CD4-positive, alpha-beta T cell treated with Interleukin-17A for 4 hours (primary cell): ENCODE measurements at regions not wholly inside any gene's neighbourhood (a gene's known extent, or its start where the extent isn't known, plus 50 kb on each side); places are given as distances from the start of the nearest gene placed in this dataset.
"Not testable (repeated sequence)": the region's sequence is repeated elsewhere in the genome, so short reads cannot be mapped to it uniquely, and the experiment has no call there.

Experiments used
- DNase-seq: peaks from one replicate; pipeline ENCODE4 v3.0.0-alpha.2; 2020; ENCODE audit warnings: mixed read lengths

DNA sequence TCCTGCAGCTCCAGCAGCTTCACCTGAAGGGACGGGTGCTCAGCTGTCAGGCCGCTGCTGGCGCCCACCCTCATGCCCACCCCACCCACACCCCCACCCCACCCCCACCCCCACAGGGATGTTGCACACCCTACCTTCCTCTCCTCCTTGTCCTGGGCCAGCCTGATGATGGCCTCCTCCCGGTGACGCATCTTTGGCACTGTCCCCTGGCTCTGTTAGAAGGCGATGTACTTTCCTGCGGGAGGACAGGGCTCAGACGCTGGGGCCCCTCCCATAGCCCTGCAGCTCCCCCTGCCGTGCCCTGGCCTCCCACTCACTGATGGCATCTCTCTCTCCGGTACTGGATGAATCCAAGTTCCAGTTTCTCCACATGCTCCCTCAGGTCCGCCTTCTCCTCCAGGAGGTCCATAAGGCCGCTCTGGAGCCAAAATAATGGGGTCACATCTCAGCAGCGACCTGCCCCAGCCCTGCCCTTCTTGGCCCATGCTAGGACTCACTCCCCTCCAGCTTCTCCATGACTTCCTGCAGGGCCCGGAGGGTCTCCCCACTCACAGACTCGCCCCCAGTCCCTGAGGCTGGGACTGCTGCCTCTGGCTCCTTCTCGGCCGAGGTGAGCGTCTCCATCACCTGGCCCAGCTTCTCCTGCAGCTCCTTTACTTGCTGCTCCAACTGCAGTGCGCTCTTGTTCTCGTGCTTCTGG, 55.2 kb downstream of the GOLGA8B start:
- DNase-seq: not testable (repeated sequence)

DNA sequence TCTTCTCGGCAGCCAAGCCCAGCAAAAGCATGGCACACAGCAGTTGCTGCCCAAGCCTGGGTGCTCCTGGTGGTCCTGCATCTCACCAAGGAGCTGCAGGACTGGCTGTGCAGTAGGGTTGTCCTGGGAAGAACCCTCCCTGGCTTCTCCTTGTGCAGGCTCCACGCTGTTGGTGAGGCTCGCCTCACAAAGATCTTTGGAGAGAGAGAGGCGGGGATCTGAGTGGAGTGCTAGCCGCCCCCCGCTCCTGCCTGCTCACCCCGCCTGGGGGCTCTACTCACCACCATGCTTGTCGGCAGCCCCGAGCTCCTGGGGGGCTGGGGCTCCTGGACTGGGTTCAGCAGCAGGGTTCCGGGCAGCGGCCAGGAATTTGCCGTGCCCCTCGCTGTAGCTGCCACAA, 55.8 kb downstream of the GOLGA8B start:
- DNase-seq: not testable (repeated sequence)

DNA sequence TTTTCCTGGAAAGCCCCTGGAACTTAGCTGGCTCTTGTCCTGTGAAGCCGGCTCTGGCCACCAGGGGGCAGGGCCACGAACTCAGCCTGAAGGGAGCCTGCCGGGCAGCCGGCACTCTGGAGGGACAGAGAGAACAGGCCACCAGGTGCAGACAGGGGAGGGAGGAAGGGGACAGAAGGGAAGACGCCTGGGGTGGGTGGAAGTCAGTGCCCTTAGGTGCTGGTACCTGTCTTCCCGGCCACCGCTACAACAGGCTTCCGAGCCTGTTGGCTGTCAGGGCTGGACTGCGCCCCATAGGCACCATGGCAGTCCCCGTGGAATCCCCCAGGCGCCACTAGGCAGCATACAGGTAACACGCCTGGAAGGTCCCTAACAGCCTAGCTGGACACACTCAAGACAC, 59.6 kb downstream of the GOLGA8B start:
- not testable (repeated sequence) for DNase-seq

DNA sequence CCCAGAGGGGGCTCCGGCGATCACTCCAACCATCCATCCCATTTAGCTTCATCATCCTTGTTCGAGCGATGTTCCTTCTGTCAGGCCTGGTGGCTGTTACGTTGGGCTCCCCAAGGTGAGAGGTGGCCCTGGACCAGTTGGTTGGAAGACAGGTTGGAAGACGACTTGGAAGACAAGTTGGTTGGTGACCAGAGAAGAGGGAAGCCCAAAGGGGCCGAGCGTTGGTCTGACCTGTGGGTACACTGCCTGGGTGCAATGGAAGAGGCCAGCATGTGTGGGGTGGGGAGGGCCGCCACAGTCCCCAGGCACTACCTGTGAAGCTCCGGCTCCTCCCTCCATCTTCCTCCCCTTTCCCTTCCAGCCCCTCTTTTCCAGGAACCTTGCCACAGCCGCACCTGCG, 60.9 kb downstream of the GOLGA8B start:
- DNase-seq: not testable (repeated sequence)

DNA sequence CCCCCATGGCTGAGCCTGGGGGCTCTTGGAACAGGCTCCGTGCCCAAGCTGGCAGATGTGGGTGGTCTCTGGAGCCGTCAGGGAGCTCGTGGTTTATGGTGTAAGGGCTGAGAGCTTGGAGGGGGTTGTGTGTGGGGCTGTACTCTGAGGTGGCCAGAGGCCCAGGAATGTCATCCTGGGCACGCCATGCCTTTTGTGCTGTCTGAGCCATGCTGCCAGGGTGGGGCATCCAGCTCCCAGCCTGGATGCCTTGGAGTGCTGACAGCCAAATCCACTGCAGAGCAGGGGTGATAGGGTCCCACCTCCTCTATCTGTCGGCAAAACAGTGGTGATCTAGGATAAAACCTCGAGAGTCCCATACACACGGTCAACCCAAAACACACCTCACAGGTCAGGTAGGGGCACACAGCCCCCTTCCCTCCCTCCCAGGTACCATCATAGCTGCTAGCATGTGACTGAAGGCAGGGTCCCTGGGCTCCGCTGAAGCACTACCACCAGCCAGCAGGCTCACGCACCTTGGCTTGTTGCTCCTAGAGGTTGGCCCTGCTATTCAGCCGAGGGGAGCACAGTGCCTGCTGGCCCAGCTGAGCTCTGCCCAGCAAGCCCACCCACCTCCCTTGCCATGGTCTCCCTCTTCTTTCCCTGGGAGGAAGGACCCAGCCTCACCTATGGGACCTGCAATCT, 61.5 kb downstream of the GOLGA8B start:
- not testable (repeated sequence) for DNase-seq

DNA sequence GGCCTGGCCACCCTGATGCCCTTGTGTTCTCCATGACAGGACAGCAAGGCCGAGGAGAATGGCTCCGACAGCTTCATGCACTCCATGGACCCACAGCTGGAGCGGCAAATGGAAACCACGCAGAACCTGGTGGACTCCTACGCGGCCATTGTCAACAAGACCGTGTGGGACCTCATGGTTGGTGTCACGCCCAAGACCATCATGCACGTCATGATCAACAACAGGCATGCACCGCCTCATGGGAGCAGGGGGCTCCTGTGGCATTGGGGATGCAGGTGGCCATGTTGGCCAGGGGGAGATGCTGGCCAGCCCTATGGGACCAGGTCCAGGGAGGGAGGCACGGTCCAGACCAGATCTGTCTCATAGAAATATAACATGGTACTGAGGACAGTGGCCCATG, 62.9 kb downstream of the GOLGA8B start:
- DNase-seq: no peak

DNA sequence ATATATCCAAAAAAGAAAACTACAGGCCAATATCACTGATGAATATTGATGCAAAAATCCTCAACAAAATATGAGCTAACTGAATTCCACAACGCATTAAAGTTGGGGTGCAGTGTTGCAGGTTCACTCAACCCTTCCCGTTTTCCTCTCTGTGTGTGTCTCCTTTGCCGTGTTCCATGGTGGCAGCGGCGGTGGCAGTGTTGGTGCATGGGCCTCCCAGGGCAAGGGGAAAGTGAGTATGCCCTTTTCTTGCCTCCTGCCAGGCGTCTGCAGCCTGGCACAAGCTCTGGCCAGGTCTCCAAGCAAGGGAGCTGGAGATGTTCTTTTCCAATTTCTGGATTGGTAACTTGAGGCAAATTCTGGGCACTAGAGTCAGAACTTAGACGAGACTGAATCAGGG, 63.4 kb downstream of the GOLGA8B start:
- not testable (repeated sequence) for DNase-seq

DNA sequence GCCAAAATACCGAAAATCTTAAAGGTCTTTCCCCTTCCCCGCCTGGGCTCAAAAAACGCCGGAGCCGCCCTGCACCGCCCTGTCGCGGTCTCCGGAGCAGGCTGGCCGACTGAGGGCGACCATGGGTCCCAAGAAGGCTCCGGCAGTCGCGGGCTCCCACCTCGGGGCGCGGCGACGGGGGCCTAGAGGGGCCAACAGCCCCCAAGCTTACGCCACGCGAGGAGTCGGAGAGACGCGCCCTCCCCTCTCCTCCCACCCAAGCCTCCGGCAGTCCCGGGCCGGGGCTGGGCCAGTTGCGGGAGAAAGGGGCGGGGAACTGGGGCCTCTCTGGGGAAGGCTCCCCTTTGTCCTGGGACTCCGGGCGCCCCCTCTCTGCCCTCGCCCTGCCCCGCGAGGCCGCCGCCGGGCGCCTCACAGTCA, 69.2 kb downstream of the GOLGA8B start:
- peak; percentile 21 for DNase-seq

DNA sequence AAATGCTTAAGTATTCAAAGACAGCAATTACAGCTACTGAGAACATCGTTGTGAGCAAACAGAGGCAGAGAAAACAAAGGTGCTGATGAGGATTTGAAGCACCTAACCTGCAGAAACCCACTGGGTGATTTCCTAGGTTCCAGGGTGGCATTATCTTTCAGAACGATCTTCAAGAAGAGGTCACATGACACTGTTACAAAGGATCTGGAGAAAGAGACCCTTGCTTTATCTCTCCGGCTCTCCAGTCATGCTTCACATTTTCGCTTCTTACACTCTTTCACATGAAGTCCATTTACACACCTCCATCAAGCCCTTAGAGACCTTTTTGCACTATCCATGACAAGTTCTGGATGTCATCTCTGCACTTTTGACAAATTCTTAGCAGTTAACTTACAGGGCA, 70.8 kb downstream of the GOLGA8B start:
- DNase-seq: no peak

DNA sequence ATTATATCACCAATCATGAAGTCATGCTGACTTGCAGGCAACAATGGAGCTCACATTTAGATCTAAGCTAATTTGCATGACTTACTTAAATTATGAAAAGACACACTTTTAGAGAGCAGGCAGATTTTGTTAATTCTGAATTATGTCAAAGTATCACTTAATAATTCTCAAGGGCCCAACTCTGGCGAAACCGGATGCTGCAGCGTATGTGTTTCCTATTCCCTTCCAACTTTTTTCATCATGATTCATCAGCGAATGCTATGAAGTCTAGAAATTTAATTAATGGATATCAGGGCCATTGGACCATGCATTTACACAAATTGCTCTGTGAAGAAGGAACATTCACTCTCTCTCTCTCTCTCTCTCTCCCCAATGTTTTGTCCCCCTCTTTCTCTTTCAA, 63.5 kb upstream of the GOLGA8A start:
- no peak for DNase-seq

DNA sequence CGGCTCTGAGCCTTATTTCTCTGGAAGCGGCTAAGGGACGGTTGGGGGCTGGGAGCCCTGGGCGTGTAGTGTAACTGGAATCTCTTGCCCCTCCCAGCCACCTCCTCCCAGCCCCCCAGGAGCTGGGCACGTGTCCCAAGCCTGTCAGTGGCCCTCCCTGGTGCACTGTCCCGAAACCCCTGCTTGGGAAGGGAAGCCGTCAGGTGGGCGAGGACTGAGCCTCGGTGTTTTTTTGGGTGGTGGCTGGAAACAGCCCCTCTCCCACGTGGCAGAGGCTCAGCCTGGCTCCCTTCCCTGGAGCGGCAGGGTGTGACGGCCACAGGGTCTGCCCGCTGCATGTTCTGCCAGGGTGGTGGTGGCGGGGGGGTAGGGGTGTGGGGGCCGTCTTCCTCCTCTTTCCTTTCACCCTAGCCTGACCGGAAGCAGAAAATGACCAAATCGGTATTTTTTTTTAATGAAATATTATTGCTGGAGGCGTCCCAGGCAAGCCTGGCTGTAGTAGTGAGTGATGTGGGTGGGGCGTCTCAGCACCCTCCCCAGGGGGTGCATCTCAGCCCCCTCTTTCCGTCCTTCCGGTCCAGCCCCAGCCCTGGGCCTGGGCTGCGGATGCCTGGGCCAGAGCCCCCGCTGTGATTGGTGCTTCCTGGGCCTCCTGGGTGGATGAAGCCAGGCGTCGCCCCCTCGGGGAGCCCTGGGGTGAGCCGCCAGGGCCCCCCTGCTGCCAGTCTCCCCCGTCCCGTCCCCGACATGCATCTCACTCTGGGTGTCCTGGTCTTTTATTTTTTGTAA, 58.8 kb upstream of the GOLGA8A start:
- DNase-seq: no peak

DNA sequence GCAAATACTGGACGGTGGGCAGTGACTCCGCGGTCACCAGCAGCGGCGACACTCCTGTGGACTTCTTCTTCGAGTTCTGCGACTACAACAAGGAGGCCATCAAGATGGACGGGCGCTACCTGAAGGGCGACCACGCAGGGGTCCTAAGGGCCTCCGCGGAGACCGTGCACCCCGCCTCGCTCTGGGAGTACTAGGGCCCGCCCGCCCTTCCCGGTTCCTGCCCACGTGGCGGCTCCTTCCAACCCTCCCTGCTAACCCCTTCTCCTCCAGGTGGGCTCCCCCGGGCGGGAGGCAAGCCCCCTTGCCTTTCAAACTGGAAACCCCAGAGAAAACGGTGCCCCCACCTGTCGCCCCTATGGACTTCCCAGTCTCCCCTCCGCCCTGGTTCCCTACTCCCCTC, 58.1 kb upstream of the GOLGA8A start:
- DNase-seq: not testable (repeated sequence)

DNA sequence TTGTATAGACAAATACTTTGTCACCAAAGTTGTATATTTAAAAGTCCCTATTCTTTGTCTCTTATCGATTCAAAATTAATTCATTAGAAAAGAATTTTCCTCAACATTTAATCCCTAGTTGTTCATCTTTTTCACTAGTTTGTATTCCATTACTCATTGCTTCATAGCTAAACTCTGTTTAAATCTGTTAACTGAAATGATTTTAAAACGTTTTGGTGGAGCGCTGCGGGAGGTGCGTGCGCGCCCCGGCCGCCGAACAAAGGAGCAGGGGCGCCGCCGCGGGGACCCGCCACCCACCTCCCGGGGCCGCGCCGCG, 56.4 kb upstream of the GOLGA8A start:
- no peak for DNase-seq

DNA sequence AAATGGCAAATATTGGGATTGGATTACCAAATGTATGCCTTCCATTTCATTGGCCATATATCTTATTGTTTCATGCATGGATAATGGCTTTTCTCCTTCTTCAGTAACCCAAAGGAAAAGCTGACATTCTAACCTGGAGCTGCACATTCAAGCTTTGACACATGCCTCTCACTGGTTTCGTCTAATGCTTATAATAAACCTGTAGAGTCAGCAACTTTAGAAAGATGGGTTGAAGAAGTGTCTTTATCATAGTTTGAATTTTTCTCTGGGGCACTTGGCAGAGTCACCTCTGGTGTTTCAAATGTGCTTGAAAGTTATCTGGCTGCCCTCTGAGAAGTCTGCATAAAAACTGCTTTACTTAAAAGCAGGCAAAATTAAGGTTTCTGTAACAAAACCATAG, 55.4 kb upstream of the GOLGA8A start:
- DNase-seq: no peak

DNA sequence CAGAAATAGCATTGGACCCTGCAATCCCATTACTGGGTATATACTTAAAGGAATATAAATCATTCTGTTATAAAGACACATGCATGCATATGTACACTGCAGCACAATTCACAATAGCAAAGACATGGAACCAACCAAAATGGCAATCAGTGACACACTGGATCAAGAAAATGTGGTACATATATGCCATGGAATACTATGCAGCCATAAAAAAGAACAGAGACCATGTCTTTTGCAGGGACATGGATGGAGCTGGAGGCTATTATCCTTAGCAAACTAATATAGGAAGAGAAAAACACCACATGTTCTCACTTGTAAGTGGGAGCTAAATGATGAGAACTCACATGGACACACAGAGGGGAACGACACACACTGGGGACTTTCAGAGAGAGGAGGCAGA, 53.9 kb upstream of the GOLGA8A start:
- DNase-seq: not testable (repeated sequence)

DNA sequence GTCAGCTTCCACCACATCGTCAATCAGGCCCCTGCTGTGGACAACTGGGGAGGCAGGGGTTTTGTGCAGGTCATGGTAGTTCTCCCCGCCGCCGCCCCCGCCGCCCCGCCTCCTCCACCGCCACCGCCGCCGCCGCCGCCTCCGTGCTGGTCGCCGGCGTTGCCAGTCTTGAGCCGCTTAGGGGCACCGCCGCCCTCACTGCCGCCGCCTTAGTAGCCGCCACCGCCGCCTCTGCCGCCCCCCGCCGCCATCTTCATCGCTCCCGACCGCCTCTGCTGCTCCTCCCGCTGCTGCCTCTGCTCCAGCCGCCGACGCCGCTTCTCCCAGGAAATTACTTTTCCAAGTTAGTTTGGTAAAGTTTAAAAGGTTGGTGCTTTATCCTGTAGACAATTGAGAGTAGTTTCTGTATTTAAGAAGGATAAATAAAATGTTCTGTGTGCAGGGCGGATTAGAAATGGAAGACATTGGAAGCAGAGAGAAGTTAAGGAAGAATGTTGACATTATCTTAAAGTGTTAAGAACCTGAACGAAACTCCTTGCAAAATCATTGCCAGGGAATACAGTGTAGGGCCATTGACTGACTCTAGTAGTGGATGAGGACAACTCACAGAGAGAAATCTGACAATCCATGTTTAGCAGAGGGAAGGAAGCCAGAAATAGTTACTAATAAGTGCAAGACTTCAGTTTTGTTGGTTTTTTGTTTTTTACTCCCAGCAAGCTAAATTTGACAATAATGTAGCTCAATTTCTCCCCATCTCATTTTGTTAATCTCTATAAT, 53.0 kb upstream of the GOLGA8A start:
- DNase-seq: no peak

DNA sequence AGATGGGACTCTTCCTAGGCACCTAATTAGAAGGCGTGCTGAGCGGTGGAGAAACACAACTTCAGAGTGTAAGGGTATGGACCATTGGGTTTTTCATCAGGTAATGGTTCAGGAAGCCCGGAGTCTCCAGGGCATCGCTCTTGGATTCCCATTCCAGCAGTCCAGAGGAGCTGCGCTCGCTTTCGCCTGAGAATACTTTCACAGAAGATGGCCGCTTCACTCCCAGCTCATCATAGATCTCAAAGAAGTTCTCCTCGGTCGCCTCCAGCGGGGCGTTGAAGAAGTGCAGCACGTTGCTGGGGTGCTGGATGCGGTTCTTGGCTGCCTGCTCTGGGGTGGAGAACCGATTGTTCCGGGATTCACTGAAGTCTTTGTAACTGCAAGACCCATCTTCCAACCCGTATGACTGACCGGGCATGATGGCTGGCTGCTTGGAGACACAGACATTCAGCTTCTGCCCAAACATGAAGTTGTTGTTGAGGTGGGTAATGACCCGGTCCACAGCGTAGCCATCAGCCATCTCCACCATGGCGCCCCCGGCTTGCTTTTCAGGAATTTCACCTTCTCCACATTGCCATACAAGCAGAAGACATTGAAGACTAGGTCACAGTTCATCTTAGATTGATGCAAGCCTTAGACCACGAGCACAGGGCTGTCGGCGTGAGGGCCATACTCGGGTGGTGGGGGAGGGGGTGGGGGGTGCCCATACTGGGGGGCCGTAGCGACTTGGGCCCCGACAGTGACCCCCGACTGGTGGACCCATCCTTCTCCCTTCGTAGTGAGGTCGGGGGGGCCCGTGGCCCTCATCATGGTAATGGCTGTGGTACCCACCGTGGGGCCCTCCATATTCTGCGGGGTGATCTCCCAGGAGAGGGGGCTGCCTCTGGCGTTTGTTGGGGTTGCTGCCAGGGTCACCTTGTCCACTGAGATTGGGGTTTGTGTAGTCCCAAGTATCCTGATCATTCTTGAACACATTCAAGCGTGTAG, 51.7 kb upstream of the GOLGA8A start:
- not testable (repeated sequence) for DNase-seq
